Neural crest cell (in vitro differentiated cells): ENCODE measurements at regions not wholly inside any gene's neighbourhood (a gene's known extent, or its start where the extent isn't known, plus 50 kb on each side); places are given as distances from the start of the nearest gene placed in this dataset.

Source experiments
- DNase-seq: peaks from one replicate; pipeline ENCODE4 v3.0.0; 2021; ENCODE audit warnings: low read depth, mixed read lengths, low spot score
- H3K27ac Mint-ChIP-seq: one replicate; pipeline ENCODE4 v1.8.0; 2021; ENCODE audit warnings: mild to moderate bottlenecking, mixed read lengths; ENCODE audit not compliant: unreplicated experiment
- H3K27me3 Mint-ChIP-seq: 2 replicates; pipeline ENCODE4 v1.8.0; 2021; ENCODE audit warnings: low read depth, mild to moderate bottlenecking, mixed read lengths
- H3K36me3 Mint-ChIP-seq: 2 replicates; pipeline ENCODE4 v1.8.0; 2021; ENCODE audit warnings: low read depth, mild to moderate bottlenecking, mixed read lengths
- H3K4me1 Mint-ChIP-seq: 2 replicates; pipeline ENCODE4 v1.8.0; 2021; ENCODE audit warnings: mixed read lengths
- H3K4me3 Mint-ChIP-seq: one replicate; pipeline ENCODE4 v1.8.0; 2021; ENCODE audit warnings: mild to moderate bottlenecking, mixed read lengths
- H3K9me3 Mint-ChIP-seq: 2 replicates; pipeline ENCODE4 v1.8.0; 2021; ENCODE audit warnings: mixed read lengths
- TF ChIP-seq, protein P1 (sequence below): fragments of 200-600 bp; sonication (generic); conservative IDR thresholded peaks from 2 replicates; pipeline ENCODE4 v1.5.0; 2021; ENCODE audit warnings: antibody characterized with exemption, mild to moderate bottlenecking

DNA sequence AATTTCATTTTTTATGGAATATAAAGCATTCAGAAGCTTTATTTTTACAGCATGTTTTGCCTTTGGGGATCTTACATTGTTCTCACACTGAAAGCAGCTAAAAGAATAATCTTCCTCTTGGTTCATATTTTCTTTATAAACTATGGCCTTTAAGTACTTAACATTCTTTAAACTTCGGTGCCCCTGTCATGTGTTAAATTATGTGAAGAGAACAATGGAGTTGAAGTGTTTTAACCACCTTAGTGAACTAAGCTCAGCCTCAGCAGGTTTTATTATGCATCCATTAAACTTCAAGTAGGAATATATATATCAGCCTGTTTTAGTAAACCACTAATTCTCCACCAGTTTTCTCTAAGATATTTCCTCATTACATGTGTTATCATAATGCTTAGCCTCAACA, 371.4 kb upstream of the CDH18 start:
- no peaks in the 10 kb centered on the region for H3K36me3 Mint-ChIP-seq
- no peak for DNase-seq
- no peaks in the 10 kb centered on the region for H3K9me3 Mint-ChIP-seq
- H3K27me3 Mint-ChIP-seq: no peaks in the 10 kb centered on the region
- H3K27ac Mint-ChIP-seq: no peak overlapping the region
- TF ChIP-seq, protein P1, sequence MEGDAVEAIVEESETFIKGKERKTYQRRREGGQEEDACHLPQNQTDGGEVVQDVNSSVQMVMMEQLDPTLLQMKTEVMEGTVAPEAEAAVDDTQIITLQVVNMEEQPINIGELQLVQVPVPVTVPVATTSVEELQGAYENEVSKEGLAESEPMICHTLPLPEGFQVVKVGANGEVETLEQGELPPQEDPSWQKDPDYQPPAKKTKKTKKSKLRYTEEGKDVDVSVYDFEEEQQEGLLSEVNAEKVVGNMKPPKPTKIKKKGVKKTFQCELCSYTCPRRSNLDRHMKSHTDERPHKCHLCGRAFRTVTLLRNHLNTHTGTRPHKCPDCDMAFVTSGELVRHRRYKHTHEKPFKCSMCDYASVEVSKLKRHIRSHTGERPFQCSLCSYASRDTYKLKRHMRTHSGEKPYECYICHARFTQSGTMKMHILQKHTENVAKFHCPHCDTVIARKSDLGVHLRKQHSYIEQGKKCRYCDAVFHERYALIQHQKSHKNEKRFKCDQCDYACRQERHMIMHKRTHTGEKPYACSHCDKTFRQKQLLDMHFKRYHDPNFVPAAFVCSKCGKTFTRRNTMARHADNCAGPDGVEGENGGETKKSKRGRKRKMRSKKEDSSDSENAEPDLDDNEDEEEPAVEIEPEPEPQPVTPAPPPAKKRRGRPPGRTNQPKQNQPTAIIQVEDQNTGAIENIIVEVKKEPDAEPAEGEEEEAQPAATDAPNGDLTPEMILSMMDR: no peak
- H3K4me3 Mint-ChIP-seq: no peak overlapping the region
- H3K4me1 Mint-ChIP-seq: no peaks in the 10 kb centered on the region

DNA sequence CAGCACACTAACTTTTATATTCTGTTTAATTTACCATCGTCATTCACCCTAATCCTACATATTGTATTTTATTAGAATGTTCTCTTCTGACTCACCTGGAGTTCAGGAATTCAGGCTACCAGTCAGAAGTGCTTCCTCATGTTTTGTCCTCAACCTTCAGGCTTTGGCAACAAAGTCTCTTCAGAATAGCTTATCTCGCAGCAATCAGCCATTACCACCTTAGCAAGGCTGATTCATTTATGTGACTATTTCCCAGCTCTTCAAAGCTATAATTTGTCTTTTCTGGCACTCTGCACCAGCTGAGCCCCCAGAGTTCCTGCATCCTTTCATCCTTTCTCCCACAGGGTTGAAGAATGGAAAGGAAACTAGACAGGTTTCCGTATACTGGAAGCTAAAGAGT, 365.5 kb upstream of the CDH18 start:
- no peak for DNase-seq
- H3K4me3 Mint-ChIP-seq: no peak overlapping the region
- no peaks in the 10 kb centered on the region for H3K36me3 Mint-ChIP-seq
- no peaks in the 10 kb centered on the region for H3K27me3 Mint-ChIP-seq
- TF ChIP-seq, protein P1: no peak
- H3K9me3 Mint-ChIP-seq: no peaks in the 10 kb centered on the region
- H3K4me1 Mint-ChIP-seq: no peaks in the 10 kb centered on the region
- no peak overlapping the region for H3K27ac Mint-ChIP-seq

DNA sequence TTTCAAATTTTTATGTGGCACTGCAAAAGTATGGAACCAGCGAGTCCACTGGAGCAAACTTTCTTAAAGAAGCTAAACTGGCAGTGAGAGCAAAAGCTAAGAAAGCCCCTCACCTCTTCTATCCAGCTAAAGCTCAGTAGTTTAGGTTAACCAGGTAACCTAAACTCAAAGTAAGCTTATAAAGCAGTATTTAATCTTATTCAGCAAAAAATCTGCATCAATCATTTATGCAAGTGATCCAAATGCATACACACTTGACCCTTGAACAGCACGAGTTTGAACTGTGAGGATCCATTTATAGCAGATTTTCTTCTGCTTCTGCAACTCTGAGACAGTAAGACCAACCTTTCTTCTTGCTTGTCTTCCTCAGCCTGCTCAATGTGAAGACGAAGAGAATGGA, 363.8 kb upstream of the CDH18 start:
- Mint-ChIP-seq H3K36me3 (peaks cover 3% of the 10 kb centered on the region), H3K27ac (no peak overlapping the region), H3K4me1 (no peaks in the 10 kb centered on the region), H3K4me3 (no peak overlapping the region), H3K9me3 (peaks cover 4% of the 10 kb centered on the region), H3K27me3 (no peaks in the 10 kb centered on the region)
- DNase-seq: no peak
- TF ChIP-seq, protein P1: no peak

DNA sequence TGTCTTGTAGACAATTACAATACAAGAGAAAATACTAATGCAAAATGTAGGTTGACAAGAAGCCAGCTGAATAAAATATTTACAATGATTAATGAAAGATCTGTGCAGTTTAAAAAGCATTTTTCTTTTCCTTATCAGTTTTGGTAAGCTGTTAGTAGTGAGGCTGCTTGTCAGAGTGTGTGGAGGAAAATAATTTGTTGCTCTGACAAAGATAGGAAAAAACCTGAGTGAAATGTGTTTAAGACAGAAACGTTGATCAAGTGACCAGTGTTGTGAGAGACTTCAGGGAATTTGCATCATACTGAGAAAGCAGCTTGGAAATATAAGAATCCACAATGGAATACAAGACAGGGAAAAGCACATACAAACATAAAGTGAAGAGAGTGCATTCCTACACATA, 360.3 kb upstream of the CDH18 start:
- Mint-ChIP-seq H3K36me3 (peaks cover 3% of the 10 kb centered on the region), H3K27ac (no peak overlapping the region), H3K4me3 (no peak overlapping the region), H3K27me3 (no peaks in the 10 kb centered on the region), H3K9me3 (peaks cover 6% of the 10 kb centered on the region), H3K4me1 (no peaks in the 10 kb centered on the region)
- DNase-seq: no peak
- TF ChIP-seq, protein P1: no peak

- Mint-ChIP-seq H3K36me3 (peaks cover 3% of the 10 kb centered on the region), H3K4me3 (no peak overlapping the region), H3K27me3 (no peaks in the 10 kb centered on the region), H3K4me1 (no peaks in the 10 kb centered on the region), H3K9me3 (peaks cover 11% of the 10 kb centered on the region), H3K27ac (no peak overlapping the region)
- no peak for DNase-seq
- TF ChIP-seq, protein P1: no peak
These were observed 359.3 kb upstream of the CDH18 start for GRCh38 chr5:20347334-20347733.

- TF ChIP-seq, protein P1: no peak
- Mint-ChIP-seq H3K4me1 (no peaks in the 10 kb centered on the region), H3K9me3 (peaks cover 14% of the 10 kb centered on the region)
These were observed 352.1 kb upstream of the CDH18 start for GRCh38 chr5:20340126-20340525.

More at GRCh38 chr5:20340126-20340525, 352.1 kb upstream of the CDH18 start:
- Mint-ChIP-seq H3K27me3 (no peaks in the 10 kb centered on the region), H3K4me3 (no peak overlapping the region), H3K27ac (no peak overlapping the region), H3K36me3 (peaks cover 3% of the 10 kb centered on the region)
- DNase-seq: no peak
